ENCODE measurements at regions not wholly inside any gene's neighbourhood (a gene's known extent, or its start where the extent isn't known, plus 50 kb on each side); places are given as distances from the start of the nearest gene placed in this dataset.

DNA sequence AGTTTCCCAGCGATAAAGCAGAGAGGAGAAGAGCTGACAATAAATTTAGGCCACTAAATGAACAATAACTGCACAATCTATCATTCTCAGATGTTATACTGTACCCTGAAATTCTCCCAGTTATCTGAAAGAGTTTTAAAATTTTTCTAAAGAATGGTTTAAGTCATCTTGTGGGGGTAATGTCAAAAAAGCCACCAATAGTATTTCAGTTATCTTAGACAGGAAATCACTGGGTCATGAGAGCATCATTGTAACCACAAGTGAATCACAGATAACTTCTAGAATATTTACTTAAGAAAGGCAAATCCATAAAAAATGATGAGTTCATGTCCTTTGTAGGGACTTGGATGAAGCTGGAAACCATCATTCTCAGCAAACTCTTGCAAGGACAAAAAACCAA lies 147.1 kb downstream of the DNAJB9 start:
- H2AFZ ChIP-seq (replicated peaks; ENCODE audit: low read length, poor library complexity): no peak overlapping the region
- no peak overlapping the region for H2AK5ac ChIP-seq (ENCODE audit: low read depth, low read length)
- H3K4me1 ChIP-seq (ENCODE audit: control insufficient read depth, insufficient read depth, low read length): no peaks in the 10 kb centered on the region
- H2BK15ac ChIP-seq (ENCODE audit: low read depth, low read length): no peak overlapping the region
- H2BK20ac ChIP-seq (ENCODE audit: low read depth, low read length): no peak overlapping the region
- no peak overlapping the region for H3K4ac ChIP-seq (ENCODE audit: low read depth, low read length)
- H3K9me1 ChIP-seq (ENCODE audit: insufficient read depth, low read length): no peaks in the 10 kb centered on the region
- H3K56ac ChIP-seq (ENCODE audit: extremely low read depth, insufficient read depth, low read length): no peak overlapping the region
- H3K36me3 ChIP-seq (ENCODE audit: control insufficient read depth, insufficient read depth, low read length): no peaks in the 10 kb centered on the region
- H4K5ac ChIP-seq (ENCODE audit: low read depth, low read length): no peak overlapping the region
- H3K18ac ChIP-seq (ENCODE audit: low read depth, low read length): no peak overlapping the region
- H3K14ac ChIP-seq (replicated peaks; ENCODE audit: low read depth, low read length): no peak overlapping the region
- no peak overlapping the region for H2AK9ac ChIP-seq (replicated peaks; ENCODE audit: low read depth, low read length, poor library complexity)
- CTCF ChIA-PET: no interaction called here
- H3K27ac ChIP-seq (ENCODE audit: insufficient read depth, low read length): no peak overlapping the region
- H2BK120ac ChIP-seq (ENCODE audit: low read depth, low read length): no peak overlapping the region
- ATAC-seq (ENCODE audit: low read depth): no peak
- no peak overlapping the region for H3K9ac ChIP-seq (ENCODE audit: low read depth, low read length)
- dilution Hi-C loops (cut with HindIII; ENCODE audit: low sequenced_read_pairs, unreplicated experiment) (no loop called here), intact Hi-C loops (cut with micrococcal nuclease) (no loop called here), in situ Hi-C loops (cut with MboI; ENCODE audit: low sequenced_read_pairs) (no loop called here)
- no peak overlapping the region for H3K4me3 ChIP-seq (ENCODE audit: insufficient read depth, low read depth, low read length)
- no peaks in the 10 kb centered on the region for H4K20me1 ChIP-seq (ENCODE audit: insufficient read depth, low read length)
- H3K27me3 ChIP-seq (ENCODE audit: control insufficient read depth, insufficient read depth, low read length): no peaks in the 10 kb centered on the region
- H2BK5ac ChIP-seq (ENCODE audit: low read depth, low read length, poor library complexity, severe bottlenecking): no peak overlapping the region
- peak; percentile 48 for DNase-seq
- POLR2A ChIA-PET (ENCODE audit: unreplicated experiment): no interaction called here
- WGBS, 2 experiments (ENCODE audit: extremely low coverage in 2 of 2, insufficient read length in 1 of 2): no CpG with 5 or more reads among the region's 1 CpG
- no peak overlapping the region for H4K8ac ChIP-seq (ENCODE audit: low read depth in 2 of 2, low read length in 2 of 2)
- BruUV-seq (replicated peaks): no TSS peak
- TF ChIP-seq RCOR1 (IDR thresholded peaks at IDR 0.05; ENCODE audit: insufficient replicate concordance, low read length): no peak
- H4K91ac ChIP-seq (ENCODE audit: insufficient read depth, low read depth, low read length): no peak overlapping the region
- H3K79me1 ChIP-seq (ENCODE audit: low read depth in 1 of 2, low read length in 2 of 2): no peaks in the 10 kb centered on the region
- no peaks in the 10 kb centered on the region for H3K9me3 ChIP-seq (ENCODE audit: control insufficient read depth, insufficient read depth, low read length)
- no peak overlapping the region for H3K4me2 ChIP-seq (ENCODE audit: low read depth, low read length)
- H3K23ac ChIP-seq (ENCODE audit: low read depth, low read length): no peak overlapping the region
